SK-N-SH treated with all-trans-retinoic acid at 6 μM for 48 hours (cell line): ENCODE measurements at regions not wholly inside any gene's neighbourhood (a gene's known extent, or its start where the extent isn't known, plus 50 kb on each side); places are given as distances from the start of the nearest gene placed in this dataset.

Source experiments
- ATAC-seq: fragments of 200-7000 bp; cut with Tn5 transposase; 3 replicates; pipeline ENCODE4 v1.9.1; 2020; ENCODE audit warnings: mild to moderate bottlenecking, moderate library complexity
- ARNTL ChIP-seq: fragments of 450-650 bp; formaldehyde crosslinking; IDR thresholded peaks from 2 replicates; pipeline ENCODE4 v1.5.0; 2020; ENCODE audit warnings: low read depth, mild to moderate bottlenecking, moderate library complexity, borderline replicate concordance
- CREB5 ChIP-seq: fragments of 250-450 bp; sonication (Bioruptor Pico); IDR thresholded peaks from 2 replicates; pipeline ENCODE4 v1.5.1; 2020; ENCODE audit warnings: low read depth, mild to moderate bottlenecking, moderate library complexity
- CSDC2 ChIP-seq: fragments of 250-450 bp; sonication (Bioruptor Pico); IDR thresholded peaks from 2 replicates; pipeline ENCODE4 v1.5.0; 2020; ENCODE audit warnings: mild to moderate bottlenecking, moderate library complexity
- CSRNP3 ChIP-seq: fragments of 250-450 bp; sonication (Bioruptor Pico); IDR thresholded peaks from 2 replicates; pipeline ENCODE4 v1.5.1; 2021; ENCODE audit warnings: mild to moderate bottlenecking, moderate library complexity
- ESRRG ChIP-seq: fragments of 250-450 bp; sonication (Bioruptor Pico); IDR thresholded peaks from 2 replicates; pipeline ENCODE4 v1.6.1; 2021; ENCODE audit warnings: mild to moderate bottlenecking
- GLIS3 ChIP-seq: fragments of 250-450 bp; sonication (Bioruptor Pico); IDR thresholded peaks from 2 replicates; pipeline ENCODE4 v1.5.0; 2020; ENCODE audit warnings: mild to moderate bottlenecking, moderate library complexity
- ISL1 ChIP-seq: fragments of 250-450 bp; sonication (Bioruptor Pico); IDR thresholded peaks from 2 replicates; pipeline ENCODE4 v2.1.2; 2022; ENCODE audit warnings: mild to moderate bottlenecking, moderate library complexity
- OSR1 ChIP-seq: fragments of 250-450 bp; sonication (Bioruptor Pico); IDR thresholded peaks from 2 replicates; pipeline ENCODE4 v1.8.0; 2022; ENCODE audit warnings: moderate library complexity, mild to moderate bottlenecking, inconsistent platforms
- PATZ1 ChIP-seq: fragments of 250-450 bp; sonication (Bioruptor Pico); IDR thresholded peaks from 2 replicates; pipeline ENCODE4 v1.8.0; 2020; ENCODE audit warnings: mild to moderate bottlenecking, moderate library complexity, borderline replicate concordance
- POU6F1 ChIP-seq: fragments of 250-450 bp; sonication (Bioruptor Pico); IDR thresholded peaks from 2 replicates; pipeline ENCODE4 v1.8.0; 2021; ENCODE audit warnings: low read depth, mild to moderate bottlenecking, moderate library complexity, borderline replicate concordance
- PPARA ChIP-seq: fragments of 250-450 bp; sonication (Bioruptor Pico); IDR thresholded peaks from 2 replicates; pipeline ENCODE4 v1.5.0; 2020; ENCODE audit warnings: mild to moderate bottlenecking, borderline replicate concordance
- RARB ChIP-seq: fragments of 250-450 bp; sonication (Bioruptor Pico); IDR thresholded peaks from 2 replicates; pipeline ENCODE4 v1.8.0; 2021; ENCODE audit warnings: mild to moderate bottlenecking, moderate library complexity
- SNAI2 ChIP-seq: fragments of 250-450 bp; sonication (Bioruptor Pico); IDR thresholded peaks from 2 replicates; pipeline ENCODE4 v1.5.0; 2020; ENCODE audit warnings: mild to moderate bottlenecking, moderate library complexity
- TCF4 ChIP-seq: fragments of 250-450 bp; sonication (Bioruptor Pico); IDR thresholded peaks from 2 replicates; pipeline ENCODE4 v1.8.0; 2021; ENCODE audit warnings: mild to moderate bottlenecking, moderate library complexity, borderline replicate concordance
- TSHZ2 ChIP-seq: fragments of 250-450 bp; sonication (Bioruptor Pico); IDR thresholded peaks from 2 replicates; pipeline ENCODE4 v1.5.0; 2020; ENCODE audit warnings: mild to moderate bottlenecking, moderate library complexity
- ZC3H10 ChIP-seq: fragments of 250-450 bp; sonication (Bioruptor Pico); IDR thresholded peaks from 2 replicates; pipeline ENCODE4 v1.5.1; 2021; ENCODE audit warnings: mild to moderate bottlenecking, moderate library complexity
- ZFP30 ChIP-seq: fragments of 450-650 bp; formaldehyde crosslinking; IDR thresholded peaks from 2 replicates; pipeline ENCODE4 v1.5.0; 2022; ENCODE audit warnings: mild to moderate bottlenecking, moderate library complexity
- ZNF70 ChIP-seq: fragments of 450-650 bp; formaldehyde crosslinking; IDR thresholded peaks from 2 replicates; pipeline ENCODE4 v1.5.0; 2020; ENCODE audit warnings: mild to moderate bottlenecking, moderate library complexity
- ZNF8 ChIP-seq: fragments of 450-650 bp; formaldehyde crosslinking; IDR thresholded peaks from 2 replicates; pipeline ENCODE4 v1.5.0; 2020; ENCODE audit warnings: mild to moderate bottlenecking, moderate library complexity

DNA sequence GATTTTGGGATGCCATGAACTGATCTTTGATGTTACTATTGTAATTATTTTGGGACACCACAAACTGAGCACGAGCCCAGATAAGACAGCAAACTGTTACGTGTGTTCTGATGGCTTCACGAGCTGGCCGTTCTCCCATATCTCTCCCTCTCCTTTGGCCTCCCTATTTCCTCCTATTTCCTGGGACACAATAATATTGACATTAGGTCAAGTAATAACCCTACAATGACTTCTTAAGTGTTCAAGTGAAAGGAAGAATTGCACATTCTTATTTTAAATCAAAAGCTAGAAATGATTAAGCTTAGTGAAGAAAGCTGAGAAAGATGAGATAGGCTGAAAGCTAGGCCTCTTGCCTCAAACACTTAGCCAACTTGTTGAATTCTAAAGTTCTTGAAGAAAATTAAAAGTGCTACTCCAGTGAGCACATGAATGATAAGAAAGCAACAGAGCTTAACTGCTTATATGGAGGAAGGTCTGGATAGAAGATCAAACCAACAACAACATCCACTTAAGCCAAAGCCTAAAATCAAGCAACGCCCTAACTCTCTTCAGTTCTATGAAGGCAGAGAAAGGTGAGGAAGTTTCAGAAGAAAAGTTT is 247.1 kb downstream of the LRRC70 start:
- no peak for TF ChIP-seq CSRNP3 (CRISPR knock-in tag)
- TF ChIP-seq ZNF70 (CRISPR knock-in tag) = no peak
- TF ChIP-seq CREB5 (CRISPR knock-in tag) = no peak
- TF ChIP-seq TSHZ2 (CRISPR knock-in tag) = no peak
- no peak for TF ChIP-seq CSDC2 (CRISPR knock-in tag)
- no peak for TF ChIP-seq GLIS3 (CRISPR knock-in tag)
- TF ChIP-seq POU6F1 (CRISPR knock-in tag) = no peak
- no peak for TF ChIP-seq PPARA
- no peak for TF ChIP-seq OSR1 (CRISPR knock-in tag)
- TF ChIP-seq PATZ1 (CRISPR knock-in tag) = no peak
- no peak for TF ChIP-seq RARB (CRISPR knock-in tag)
- TF ChIP-seq ZC3H10 (CRISPR knock-in tag) = no peak
- TF ChIP-seq ESRRG = no peak
- no peak for TF ChIP-seq ARNTL (CRISPR knock-in tag)
- no peak for TF ChIP-seq ISL1
- no peak for ATAC-seq

DNA sequence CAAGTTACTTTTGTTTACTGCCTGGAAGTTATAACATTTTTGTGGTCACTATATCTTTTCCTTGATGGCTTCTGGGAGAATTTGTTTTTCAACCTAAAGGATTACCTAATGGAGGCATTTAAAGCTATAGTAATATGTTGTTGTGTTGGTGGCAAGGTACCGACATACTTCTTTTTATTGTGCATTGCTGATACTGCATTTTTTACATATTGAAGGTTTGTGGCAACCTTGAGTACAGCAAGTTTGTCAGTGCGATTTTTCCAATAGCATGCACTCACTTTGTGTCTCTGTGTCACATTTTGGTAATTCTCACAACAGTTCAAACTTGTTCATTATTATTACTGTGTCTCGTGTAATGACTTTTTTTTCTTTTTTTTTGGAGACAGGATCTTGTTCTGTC is 246.3 kb downstream of the LRRC70 start:
- no peak for ATAC-seq
- TF ChIP-seq OSR1 (CRISPR knock-in tag) (no peak), PATZ1 (CRISPR knock-in tag) (no peak), ZNF8 (CRISPR knock-in tag) (no peak), POU6F1 (CRISPR knock-in tag) (no peak), ZFP30 (no peak), CSRNP3 (CRISPR knock-in tag) (no peak), ZC3H10 (CRISPR knock-in tag) (no peak), TCF4 (no peak), CSDC2 (CRISPR knock-in tag) (no peak), ESRRG (no peak), SNAI2 (no peak), TSHZ2 (CRISPR knock-in tag) (no peak), CREB5 (CRISPR knock-in tag) (no peak)
